ENCODE measurements at regions not wholly inside any gene's neighbourhood (a gene's known extent, or its start where the extent isn't known, plus 50 kb on each side); places are given as distances from the start of the nearest gene placed in this dataset.

GRCh38 chr4:60805500-60806313 is 394.4 kb upstream of the ADGRL3 start:
- FAIRE-seq = no peak
- peak; percentile 0 for DNase-seq (ENCODE audit: insufficient read length, low spot score)

GRCh38 chr4:60808726-60809485 is 391.2 kb upstream of the ADGRL3 start:
- DNase-seq (ENCODE audit: insufficient read length, low spot score) = no peak
- FAIRE-seq = no peak

DNA sequence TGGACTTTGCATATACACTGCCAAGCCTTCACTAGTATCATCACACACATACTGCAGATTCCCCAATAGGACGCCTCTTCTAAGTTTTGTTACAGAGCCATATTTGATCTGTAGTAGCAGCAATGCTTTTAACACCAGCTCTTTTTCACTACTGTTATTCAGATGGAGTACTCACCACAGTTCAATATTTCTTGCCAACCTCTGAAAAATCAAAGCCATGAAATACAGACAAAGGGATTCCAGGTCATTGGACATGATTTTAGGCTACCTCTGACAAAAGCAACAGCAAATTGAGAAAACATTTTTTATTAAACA is 390.7 kb upstream of the ADGRL3 start:
- no peak for FAIRE-seq
- no peak for DNase-seq (ENCODE audit: insufficient read length, low spot score)

DNA sequence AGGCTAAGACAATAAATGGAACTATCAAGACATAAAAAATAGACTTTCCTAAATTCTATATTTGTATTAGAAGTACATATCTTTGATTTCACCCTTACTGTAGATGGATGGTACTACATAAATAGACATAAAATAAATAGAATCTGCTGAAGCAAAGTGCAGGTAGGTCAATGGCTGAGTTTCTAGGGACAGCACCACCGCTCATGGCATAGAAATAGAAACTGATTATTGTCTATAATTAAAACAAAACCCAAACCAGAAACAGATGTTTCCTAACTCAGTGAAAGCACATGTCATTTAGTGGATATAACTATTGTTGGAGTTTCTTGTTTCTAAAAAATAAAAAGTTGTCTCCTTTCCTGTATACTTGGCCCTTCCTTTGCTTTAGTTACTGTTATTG is 387.3 kb upstream of the ADGRL3 start:
- FAIRE-seq (no peak), DNase-seq (ENCODE audit: insufficient read length, low spot score) (no peak)

DNA sequence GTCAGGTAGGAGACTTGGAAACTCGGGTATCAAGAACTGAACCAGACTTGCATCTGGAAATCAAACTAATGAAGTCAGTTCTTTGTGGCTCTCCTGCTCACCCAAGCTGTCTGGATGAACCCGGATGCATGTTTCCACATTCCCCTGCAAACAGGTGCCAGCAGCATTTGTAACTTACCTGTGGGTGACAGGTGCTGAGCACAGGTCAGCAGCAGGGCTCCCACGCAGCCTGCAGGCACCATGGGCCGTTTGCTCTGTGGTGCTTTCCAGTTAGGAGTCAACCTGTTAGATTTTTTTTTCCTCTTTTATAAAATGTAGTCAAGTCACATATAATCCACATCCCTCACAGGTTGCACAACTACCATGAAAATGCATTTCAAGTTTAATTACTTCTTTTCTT is 385.6 kb upstream of the ADGRL3 start:
- no peak for DNase-seq (ENCODE audit: insufficient read length, low spot score)
- no peak for FAIRE-seq

GRCh38 chr4:60817609-60818008 is 382.5 kb upstream of the ADGRL3 start:
- FAIRE-seq (no peak), DNase-seq (ENCODE audit: insufficient read length, low spot score) (no peak)

DNA sequence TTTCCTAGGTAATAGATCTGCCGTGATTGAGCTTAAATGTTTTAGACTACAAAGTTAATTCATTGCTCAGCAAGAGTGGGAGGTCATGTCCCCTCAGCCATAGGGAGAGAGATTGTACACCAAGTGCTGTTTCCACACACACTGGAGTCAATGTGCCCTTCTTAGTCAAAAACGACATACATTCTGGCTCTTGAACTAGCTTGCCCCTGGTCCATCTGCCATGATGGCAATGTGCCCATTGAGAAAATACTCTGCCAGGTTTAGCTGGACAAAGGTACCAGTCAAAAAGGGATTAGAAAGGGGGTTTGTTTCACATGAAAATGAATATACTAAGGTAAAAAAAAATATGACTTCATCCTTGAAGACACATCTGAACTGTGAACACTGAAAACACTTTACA is 377.1 kb upstream of the ADGRL3 start:
- no peak for DNase-seq (ENCODE audit: insufficient read length, low spot score)
- FAIRE-seq = no peak

DNA sequence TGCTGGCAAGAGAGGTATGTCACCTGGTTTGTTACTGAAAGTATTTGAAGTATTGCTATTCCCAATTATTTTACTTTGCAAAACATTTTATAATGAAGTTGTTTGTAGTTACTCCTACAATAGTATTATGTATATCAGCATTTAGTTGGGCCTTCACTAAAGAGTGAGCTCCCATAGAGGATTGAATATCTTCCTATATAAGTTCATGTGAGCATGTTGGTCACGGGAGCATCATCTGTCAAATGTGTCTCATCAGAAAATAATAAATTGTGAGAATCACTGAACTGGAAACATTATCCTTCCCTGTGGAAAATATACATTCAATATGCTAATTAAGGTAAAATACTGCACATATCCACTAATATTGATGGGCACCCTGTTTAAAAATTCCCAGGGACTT is 360.1 kb upstream of the ADGRL3 start:
- FAIRE-seq = no peak
- no peak for DNase-seq (ENCODE audit: insufficient read length, low spot score)

DNA sequence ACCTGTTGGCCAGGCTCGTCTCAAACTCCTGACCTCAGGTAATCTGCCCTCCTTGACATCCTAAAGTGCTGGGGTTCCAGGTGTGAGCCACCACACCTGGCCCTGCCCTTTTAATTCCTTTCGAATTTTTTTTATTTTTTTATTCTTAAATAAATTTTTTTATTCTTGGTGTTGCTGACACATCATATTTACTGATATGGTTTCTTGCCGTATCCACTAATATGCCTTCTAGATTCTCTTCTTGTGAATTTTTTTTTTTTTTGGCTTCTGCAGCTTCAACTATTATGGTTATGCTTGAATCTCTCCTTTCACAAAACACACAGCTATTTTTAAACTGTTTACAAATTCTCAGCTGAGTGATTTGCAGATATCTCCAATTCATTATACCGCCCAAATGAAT is 353.4 kb upstream of the ADGRL3 start:
- FAIRE-seq (no peak), DNase-seq (ENCODE audit: insufficient read length, low spot score) (no peak)

DNA sequence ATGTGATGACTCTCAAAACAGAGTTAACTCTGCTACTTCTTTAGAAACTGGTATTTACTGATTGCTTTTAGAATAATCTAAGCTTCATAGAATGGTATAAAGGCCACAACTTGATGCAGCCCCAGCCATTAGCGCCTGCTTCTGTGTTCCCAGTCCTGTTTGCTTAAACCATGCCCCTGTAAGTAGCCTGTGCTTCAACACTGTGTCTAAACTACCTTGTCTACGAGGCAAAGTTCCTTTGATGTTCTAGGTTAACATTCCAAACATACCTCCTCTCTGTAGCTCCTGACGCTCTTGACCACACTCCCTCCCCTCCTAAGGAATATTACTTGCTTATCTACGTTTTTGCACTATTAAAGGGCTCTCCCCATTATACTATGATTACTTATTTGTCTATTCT is 352.5 kb upstream of the ADGRL3 start:
- no peak for FAIRE-seq

GRCh38 chr4:60857130-60857753 is 342.9 kb upstream of the ADGRL3 start:
- DNase-seq (ENCODE audit: insufficient read length, low spot score) (no peak), FAIRE-seq (no peak)

More for the DNA sequence above, 352.5 kb upstream of the ADGRL3 start:
- no peak for DNase-seq (ENCODE audit: insufficient read length, low spot score)

DNA sequence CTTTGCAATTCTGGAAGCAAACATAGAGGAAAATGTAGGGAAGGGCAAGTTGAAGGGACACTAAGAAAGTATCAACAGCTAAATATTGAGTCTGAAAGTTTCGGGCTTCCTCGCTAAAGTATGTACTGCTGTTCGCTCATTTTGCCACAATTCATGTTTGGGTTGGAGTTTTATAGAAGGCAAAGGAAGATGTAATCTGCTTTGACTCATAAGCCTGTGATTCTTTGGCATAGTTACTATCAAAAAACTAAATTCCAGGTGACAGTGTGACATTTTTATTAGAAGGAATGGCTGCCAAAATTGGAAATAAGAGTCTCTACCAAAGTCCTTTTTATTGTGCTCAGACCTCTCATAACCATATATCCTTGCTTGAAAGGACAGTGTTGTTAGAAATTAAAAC is 336.7 kb upstream of the ADGRL3 start:
- DNase-seq (ENCODE audit: insufficient read length, low spot score) (no peak), FAIRE-seq (no peak)

GRCh38 chr4:60865273-60865672 is 334.9 kb upstream of the ADGRL3 start:
- no peak for DNase-seq (ENCODE audit: insufficient read length, low spot score)
- FAIRE-seq = no peak

DNA sequence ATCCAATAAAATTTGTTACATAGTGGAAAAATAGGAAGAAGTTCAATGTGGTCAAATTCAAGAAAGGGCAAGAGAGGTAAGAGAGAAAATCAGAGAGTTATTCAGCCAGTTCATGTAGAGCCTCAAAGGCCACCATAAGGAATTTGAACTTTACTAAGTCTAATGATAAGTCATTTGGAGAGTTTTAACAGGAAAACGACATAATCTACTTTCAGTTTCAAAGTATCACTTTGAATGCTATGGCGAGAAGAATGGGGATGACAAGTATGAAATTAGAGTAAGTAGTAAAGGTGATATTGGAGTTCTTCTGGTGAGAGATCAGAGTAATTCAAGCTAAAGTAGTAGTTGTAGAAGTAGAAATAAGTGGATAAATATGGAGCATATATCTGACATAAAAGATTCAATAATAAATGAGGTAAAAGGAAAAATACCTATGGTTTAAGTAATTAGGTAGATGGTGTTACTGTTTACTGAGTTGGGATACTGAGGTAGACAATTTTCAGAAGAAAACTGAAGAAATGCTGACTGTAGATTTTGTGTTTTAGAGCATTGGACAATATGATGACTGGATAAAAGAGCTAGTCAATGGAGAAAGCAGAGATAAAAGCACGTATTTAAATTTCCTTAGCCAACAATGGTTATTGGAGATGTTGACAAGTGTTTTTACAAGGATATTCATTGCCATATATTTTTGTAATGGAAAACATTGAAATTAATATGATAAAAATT is 331.7 kb upstream of the ADGRL3 start:
- FAIRE-seq (no peak), DNase-seq (ENCODE audit: insufficient read length, low spot score) (no peak)

GRCh38 chr4:60879135-60879701 is 320.9 kb upstream of the ADGRL3 start:
- DNase-seq (ENCODE audit: insufficient read length, low spot score) = no peak
- FAIRE-seq = no peak

GRCh38 chr4:60884587-60884986 is 315.5 kb upstream of the ADGRL3 start:
- FAIRE-seq (no peak), DNase-seq (ENCODE audit: insufficient read length, low spot score) (no peak)

GRCh38 chr4:60885011-60885410 is 315.1 kb upstream of the ADGRL3 start:
- no peak for FAIRE-seq
- no peak for DNase-seq (ENCODE audit: insufficient read length, low spot score)

GRCh38 chr4:60890743-60891142 is 309.4 kb upstream of the ADGRL3 start:
- FAIRE-seq (no peak), DNase-seq (ENCODE audit: insufficient read length, low spot score) (no peak)

GRCh38 chr4:60891947-60892346 is 308.2 kb upstream of the ADGRL3 start:
- FAIRE-seq (no peak), DNase-seq (ENCODE audit: insufficient read length, low spot score) (no peak)

DNA sequence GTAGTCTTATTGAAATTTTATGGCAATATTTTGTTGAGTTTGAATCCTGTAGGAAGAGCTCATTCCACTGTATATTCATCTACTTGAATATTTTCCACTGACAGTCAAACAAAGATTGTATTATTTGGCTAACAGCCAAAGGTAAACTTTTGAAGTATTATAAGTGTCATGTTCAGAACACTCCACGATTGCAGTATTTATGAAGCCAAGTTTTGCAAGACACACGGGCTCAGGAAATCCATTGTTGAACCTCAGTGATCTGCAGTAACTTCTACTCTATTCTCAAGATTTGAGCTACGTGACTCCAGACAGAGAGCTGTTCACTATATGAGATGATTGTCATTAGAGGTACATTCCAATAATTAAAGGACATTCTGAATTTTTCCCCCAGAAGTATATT is 302.7 kb upstream of the ADGRL3 start:
- FAIRE-seq (no peak), DNase-seq (ENCODE audit: insufficient read length, low spot score) (no peak)

GRCh38 chr4:60905162-60905561 is 295.0 kb upstream of the ADGRL3 start:
- no peak for DNase-seq (ENCODE audit: insufficient read length, low spot score)
- FAIRE-seq = no peak
